DOHH2 (cell line): ENCODE measurements at regions not wholly inside any gene's neighbourhood (a gene's known extent, or its start where the extent isn't known, plus 50 kb on each side); places are given as distances from the start of the nearest gene placed in this dataset.

Source experiments
- H3F3A ChIP-seq: fragments of 200-600 bp; sonication (generic), shearing (Covaris generic); 2 replicates; pipeline ENCODE4 v1.6.0; 2016; ENCODE audit warnings: antibody characterized with exemption, mild to moderate bottlenecking; ENCODE audit not compliant: control insufficient read depth, insufficient read depth
- H3K27ac ChIP-seq: fragments of 200-600 bp; sonication (generic); 2 replicates; pipeline ENCODE4 v1.5.1; 2014; ENCODE audit warnings: low read depth, mild to moderate bottlenecking, low read length, moderate library complexity
- H3K27me3 ChIP-seq: fragments of 200-600 bp; sonication (generic); 2 replicates; pipeline ENCODE4 v1.6.1; 2014; ENCODE audit warnings: mild to moderate bottlenecking, low read length, mixed read lengths; ENCODE audit not compliant: control insufficient read depth
- H3K36me3 ChIP-seq: fragments of 200-600 bp; sonication (generic); 2 replicates; pipeline ENCODE4 v1.6.1; 2014; ENCODE audit warnings: mild to moderate bottlenecking, low read length, moderate library complexity, mixed read lengths; ENCODE audit not compliant: control insufficient read depth
- H3K4me1 ChIP-seq: fragments of 200-600 bp; sonication (generic); 2 replicates; pipeline ENCODE4 v1.6.1; 2014; ENCODE audit warnings: mild to moderate bottlenecking, low read length, mixed read lengths; ENCODE audit not compliant: control insufficient read depth
- H3K4me2 ChIP-seq: fragments of 200-600 bp; sonication (generic); 2 replicates; pipeline ENCODE4 v1.6.0; 2014; ENCODE audit warnings: mild to moderate bottlenecking, low read length, moderate library complexity
- H3K4me3 ChIP-seq: fragments of 200-600 bp; sonication (generic); 2 replicates; pipeline ENCODE4 v1.5.1; 2014; ENCODE audit warnings: mild to moderate bottlenecking, low read length, mixed read lengths
- H3K79me2 ChIP-seq: fragments of 200-600 bp; sonication (generic); 2 replicates; pipeline ENCODE4 v1.6.1; 2014; ENCODE audit warnings: mild to moderate bottlenecking, low read length, mixed read lengths; ENCODE audit not compliant: control insufficient read depth
- H3K9me2 ChIP-seq: fragments of 200-600 bp; sonication (generic); replicated peaks from 2 replicates; pipeline ENCODE4 v1.6.1; 2014; ENCODE audit warnings: mild to moderate bottlenecking, low read length, mixed read lengths; ENCODE audit not compliant: control insufficient read depth
- H3K9me3 ChIP-seq: fragments of 200-600 bp; sonication (generic); 2 replicates; pipeline ENCODE4 v1.6.1; 2014; ENCODE audit warnings: antibody characterized with exemption, low read length, mixed read lengths; ENCODE audit not compliant: control insufficient read depth, insufficient read depth
- H4K20me1 ChIP-seq: fragments of 200-600 bp; sonication (generic); 2 replicates; pipeline ENCODE4 v1.6.0; 2014; ENCODE audit warnings: low read depth, mild to moderate bottlenecking, antibody characterized with exemption, low read length, moderate library complexity; ENCODE audit not compliant: control insufficient read depth, insufficient read depth
- CTCF ChIP-seq: fragments of 200-600 bp; sonication (generic); IDR thresholded peaks from one replicate; pipeline ENCODE4 v1.5.1; 2014; ENCODE audit warnings: antibody characterized with exemption, mild to moderate bottlenecking, low read depth, low read length; ENCODE audit not compliant: poor library complexity, severe bottlenecking
- EZH2phosphoT487 ChIP-seq: fragments of 200-600 bp; sonication (generic); IDR thresholded peaks from 2 replicates; pipeline ENCODE4 v1.6.1; 2017; ENCODE audit warnings: borderline replicate concordance, mild to moderate bottlenecking, antibody characterized with exemption, low read length, moderate library complexity, mixed read lengths

GRCh38 chr10:90344226-90344625 lies 513.6 kb downstream of the HTR7 start:
- Histone ChIP-seq H3K4me3 (no peak overlapping the region), H3K9me2 (no peaks in the 10 kb centered on the region), H3K4me1 (no peaks in the 10 kb centered on the region), H3K27ac (no peak overlapping the region), H3K4me2 (no peak overlapping the region), H3K36me3 (no peaks in the 10 kb centered on the region), H3K9me3 (no peaks in the 10 kb centered on the region), H3F3A (no peaks in the 10 kb centered on the region), H4K20me1 (no peaks in the 10 kb centered on the region), H3K27me3 (no peaks in the 10 kb centered on the region), H3K79me2 (no peaks in the 10 kb centered on the region)
- TF ChIP-seq CTCF, result no peak

GRCh38 chr10:90347239-90347638 lies 510.6 kb downstream of the HTR7 start:
- H3K36me3 ChIP-seq, result no peaks in the 10 kb centered on the region
- H3F3A ChIP-seq, result no peaks in the 10 kb centered on the region
- H3K9me3 ChIP-seq, result no peaks in the 10 kb centered on the region
- no peak for TF ChIP-seq CTCF
- no peak for TF ChIP-seq EZH2phosphoT487
- no peaks in the 10 kb centered on the region for H3K27me3 ChIP-seq
- H3K79me2 ChIP-seq, result no peaks in the 10 kb centered on the region
- no peaks in the 10 kb centered on the region for H3K9me2 ChIP-seq
- no peak overlapping the region for H3K27ac ChIP-seq
- no peaks in the 10 kb centered on the region for H3K4me1 ChIP-seq
- H3K4me3 ChIP-seq, result no peak overlapping the region
- no peak overlapping the region for H3K4me2 ChIP-seq
- H4K20me1 ChIP-seq, result no peaks in the 10 kb centered on the region

- H3K27me3 ChIP-seq, result no peaks in the 10 kb centered on the region
- no peaks in the 10 kb centered on the region for H3K9me3 ChIP-seq
- no peak overlapping the region for H3K4me3 ChIP-seq
- H3K4me1 ChIP-seq, result no peaks in the 10 kb centered on the region
- no peaks in the 10 kb centered on the region for H3K79me2 ChIP-seq
- no peak overlapping the region for H3K4me2 ChIP-seq
- H3K9me2 ChIP-seq, result no peaks in the 10 kb centered on the region
- H3K27ac ChIP-seq, result no peak overlapping the region
- no peaks in the 10 kb centered on the region for H4K20me1 ChIP-seq
- H3K36me3 ChIP-seq, result no peaks in the 10 kb centered on the region
- no peaks in the 10 kb centered on the region for H3F3A ChIP-seq
- TF ChIP-seq CTCF (no peak), EZH2phosphoT487 (no peak)
These were observed 507.7 kb downstream of the HTR7 start for GRCh38 chr10:90350122-90350521.

- Histone ChIP-seq H3F3A (no peaks in the 10 kb centered on the region), H4K20me1 (no peaks in the 10 kb centered on the region), H3K4me1 (no peaks in the 10 kb centered on the region), H3K27me3 (no peaks in the 10 kb centered on the region), H3K27ac (no peak overlapping the region), H3K79me2 (no peaks in the 10 kb centered on the region), H3K4me2 (no peak overlapping the region), H3K9me3 (no peaks in the 10 kb centered on the region), H3K36me3 (no peaks in the 10 kb centered on the region), H3K9me2 (no peaks in the 10 kb centered on the region), H3K4me3 (no peak overlapping the region)
- TF ChIP-seq CTCF, result no peak
These were observed 505.6 kb downstream of the HTR7 start for GRCh38 chr10:90352288-90352687.
